Colonic mucosa (tissue), 4 donors: ENCODE measurements at regions not wholly inside any gene's neighbourhood (a gene's known extent, or its start where the extent isn't known, plus 50 kb on each side); places are given as distances from the start of the nearest gene placed in this dataset.

ENCODE experiments used
- DNase-seq: peaks from one replicate; pipeline ENCODE4 v3.0.0-alpha.2; 2020
- H3K27ac ChIP-seq: fragments of 200-600 bp; one replicate; pipeline ENCODE4 v1.8.0; 2021
- H3K27me3 ChIP-seq: fragments of 200-600 bp; one replicate; pipeline ENCODE4 v1.8.0; 2021
- H3K36me3 ChIP-seq: fragments of 200-600 bp; one replicate; pipeline ENCODE4 v1.8.0; 2021
- H3K4me1 ChIP-seq: fragments of 200-600 bp; one replicate; pipeline ENCODE4 v1.8.0; 2021; ENCODE audit warnings: mild to moderate bottlenecking
- H3K4me3 ChIP-seq: fragments of 200-600 bp; one replicate; pipeline ENCODE4 v1.8.0; 2021
- H3K9ac ChIP-seq, 2 donors: one replicate each; pipeline ENCODE4 v1.7.0; 2013; ENCODE audit warnings: control low read depth in 2 of 2, low read depth in 2 of 2, low read length in 2 of 2
- H3K9me3 ChIP-seq: fragments of 200-600 bp; one replicate; pipeline ENCODE4 v1.8.0; 2021
- CTCF ChIP-seq: fragments of 200-600 bp; IDR thresholded peaks from one replicate; pipeline ENCODE4 v1.8.0; 2022; ENCODE audit warnings: antibody characterized with exemption, mild to moderate bottlenecking
- intact Hi-C: fragments of 100-400 bp; cut with DNase I; formaldehyde crosslinking; loops from one replicate; pipeline ENCODE4 v1.14.1; 2022
- donor health status: healthy.
- donor health status: DM: no; HTN: no; CAD: no.
- donor health status: DM: no; HTN: no; CAD: no.

GRCh38 chr14:58807191-58807590 is 169.4 kb downstream of the DACT1 start:
- DNase-seq, result no peak
- intact Hi-C loops, result no loop called here
- no peak overlapping the region for H3K4me3 ChIP-seq
- H3K9ac ChIP-seq, result no peak overlapping the region
- no peaks in the 10 kb centered on the region for H3K36me3 ChIP-seq
- TF ChIP-seq CTCF, result no peak
- H3K4me1 ChIP-seq, result no peaks in the 10 kb centered on the region
- no peak overlapping the region for H3K27ac ChIP-seq
- H3K9me3 ChIP-seq, result no peaks in the 10 kb centered on the region
- no peaks in the 10 kb centered on the region for H3K27me3 ChIP-seq

- Histone ChIP-seq H3K9me3 (no peaks in the 10 kb centered on the region), H3K36me3 (no peaks in the 10 kb centered on the region), H3K27me3 (no peaks in the 10 kb centered on the region), H3K4me1 (no peaks in the 10 kb centered on the region), H3K27ac (no peak overlapping the region), H3K4me3 (no peak overlapping the region), H3K9ac (no peak overlapping the region)
- intact Hi-C loops, result no loop called here
- peak; percentile 31 for DNase-seq
- TF ChIP-seq CTCF, result no peak
These were observed 171.1 kb downstream of the DACT1 start for GRCh38 chr14:58808828-58809227.

DNA sequence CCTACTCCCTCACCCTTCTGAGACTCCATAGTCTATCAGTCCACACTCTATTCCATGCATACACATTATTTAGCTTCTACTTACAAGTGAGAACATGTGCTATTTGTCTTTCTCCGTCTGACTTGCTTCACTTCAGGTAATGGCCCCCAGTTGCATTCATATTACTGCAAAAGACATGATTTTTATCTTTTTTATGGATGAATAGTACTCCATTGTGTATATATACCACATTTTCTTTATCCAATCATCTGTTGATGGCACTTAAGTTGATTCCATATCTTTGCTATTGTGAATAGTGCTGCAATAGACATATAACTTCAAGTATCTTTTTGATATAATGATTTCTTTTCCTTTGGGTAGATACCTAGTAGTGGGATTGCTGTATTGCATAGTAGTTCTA is 171.8 kb downstream of the DACT1 start:
- DNase-seq, result no peak
- Histone ChIP-seq H3K9ac (no peak overlapping the region), H3K36me3 (no peaks in the 10 kb centered on the region), H3K4me3 (no peak overlapping the region), H3K27me3 (no peaks in the 10 kb centered on the region), H3K27ac (no peak overlapping the region), H3K4me1 (no peaks in the 10 kb centered on the region), H3K9me3 (no peaks in the 10 kb centered on the region)
- no peak for TF ChIP-seq CTCF
- intact Hi-C loops, result no loop called here

DNA sequence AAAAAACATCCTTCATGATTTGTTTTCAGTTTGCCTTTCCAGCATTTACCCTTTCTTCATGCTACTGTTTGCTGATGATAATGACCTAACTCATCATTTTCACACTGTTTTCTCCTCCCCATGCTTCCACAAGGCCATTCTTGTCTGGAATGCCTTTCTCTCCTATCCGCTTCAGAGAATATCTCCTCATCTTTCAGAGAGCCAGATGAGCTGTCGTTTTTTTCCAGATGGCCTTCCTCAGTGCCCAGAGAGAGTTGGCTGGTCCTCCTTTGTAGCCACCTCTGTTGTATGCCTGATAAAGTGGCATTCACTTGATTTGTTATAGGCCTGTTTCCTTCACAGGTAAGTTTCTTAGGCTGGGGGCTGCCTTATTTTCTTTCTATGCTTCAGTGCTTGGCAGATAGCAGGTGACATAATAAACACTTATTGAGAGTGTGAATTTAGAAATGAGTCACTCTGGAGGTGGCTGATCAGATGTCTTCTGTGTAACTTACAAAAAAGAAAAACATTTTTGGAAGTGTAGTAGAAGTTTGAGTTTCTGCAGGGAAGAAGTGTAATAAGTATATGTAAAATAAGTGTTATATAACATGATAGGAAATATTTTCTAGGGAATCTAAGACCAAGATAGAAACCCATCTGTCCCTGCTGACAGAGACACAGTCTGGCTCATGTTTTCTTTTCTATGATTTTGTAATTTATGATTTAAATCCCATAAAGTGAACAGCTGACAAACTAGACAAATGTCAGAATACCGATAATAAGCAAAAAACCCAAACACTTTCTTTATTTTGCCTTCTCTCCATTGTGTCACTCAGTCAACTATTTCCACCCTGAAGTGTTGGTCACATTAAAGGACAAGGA is 174.5 kb downstream of the DACT1 start:
- no peaks in the 10 kb centered on the region for H3K4me1 ChIP-seq
- no peaks in the 10 kb centered on the region for H3K27me3 ChIP-seq
- H3K9ac ChIP-seq, result no peak overlapping the region
- no peaks in the 10 kb centered on the region for H3K9me3 ChIP-seq
- DNase-seq, result no peak
- H3K36me3 ChIP-seq, result no peaks in the 10 kb centered on the region
- intact Hi-C loops, result no loop called here
- TF ChIP-seq CTCF, result no peak
- H3K27ac ChIP-seq, result no peak overlapping the region
- H3K4me3 ChIP-seq, result no peak overlapping the region

DNA sequence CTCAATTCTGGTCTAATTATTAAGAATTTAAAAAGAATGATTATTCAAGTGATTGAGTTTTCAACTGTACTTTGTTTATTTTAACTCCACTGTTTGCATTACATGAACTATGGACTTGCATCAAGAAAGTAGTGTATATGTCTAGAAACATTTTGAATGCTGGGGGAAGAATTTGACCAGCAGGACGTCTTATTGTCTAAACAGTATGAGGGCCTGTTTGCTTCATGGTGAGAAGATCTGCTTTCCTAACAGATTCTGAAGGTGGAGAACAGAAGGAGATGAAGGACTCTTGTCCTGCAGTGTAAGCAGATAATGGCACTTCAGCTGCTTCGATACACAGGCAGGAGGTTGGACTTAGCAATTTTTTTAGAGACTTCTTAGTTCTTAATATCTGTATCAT is 176.0 kb downstream of the DACT1 start:
- no peak for TF ChIP-seq CTCF
- Histone ChIP-seq H3K36me3 (no peaks in the 10 kb centered on the region), H3K4me1 (no peaks in the 10 kb centered on the region), H3K9me3 (no peaks in the 10 kb centered on the region), H3K4me3 (no peak overlapping the region), H3K9ac (no peak overlapping the region), H3K27me3 (no peaks in the 10 kb centered on the region), H3K27ac (no peak overlapping the region)
- DNase-seq, result no peak
- intact Hi-C loops, result no loop called here
